Activated B cell treated with CpG ODN at 0.5 μM for 24 hours (primary cell): ENCODE measurements at regions not wholly inside any gene's neighbourhood (a gene's known extent, or its start where the extent isn't known, plus 50 kb on each side); places are given as distances from the start of the nearest gene placed in this dataset.
A peak's percentile ranks its signal among the peaks of the same experiment; 100 is the strongest.

ENCODE experiments used
- ATAC-seq: fragments of 200-7000 bp; cut with Tn5 transposase; one replicate; pipeline ENCODE4 v1.10.0; 2021; ENCODE audit warnings: low read depth, mild to moderate bottlenecking, moderate library complexity
- CTCF ChIA-PET: fragments of 350-600 bp; sonication (Branson Sonifier 250); formaldehyde crosslinking; loops from one replicate; lab custom pipeline; 2021; ENCODE audit warnings: antibody characterized with exemption; lab: Charles Lee
- POLR2A ChIA-PET: fragments of 350-600 bp; sonication (Branson Sonifier 250); formaldehyde crosslinking; loops from one replicate; lab custom pipeline; 2021; ENCODE audit warnings: antibody characterized with exemption; lab: Charles Lee
- DNase-seq: peaks from one replicate; pipeline ENCODE4 v3.0.0; 2022
- H3K27ac Mint-ChIP-seq: one replicate; pipeline ENCODE4 v1.8.0; 2020; ENCODE audit warnings: mixed read lengths
- H3K27me3 Mint-ChIP-seq: one replicate; pipeline ENCODE4 v1.8.0; 2021; ENCODE audit warnings: mixed read lengths
- H3K36me3 Mint-ChIP-seq: one replicate; pipeline ENCODE4 v1.8.0; 2021; ENCODE audit warnings: low read depth, mixed read lengths
- H3K4me1 Mint-ChIP-seq: one replicate; pipeline ENCODE4 v1.8.0; 2021; ENCODE audit warnings: mixed read lengths
- H3K4me3 Mint-ChIP-seq: one replicate; pipeline ENCODE4 v1.8.0; 2020; ENCODE audit warnings: mild to moderate bottlenecking, mixed read lengths
- H3K9me3 Mint-ChIP-seq: one replicate; pipeline ENCODE4 v1.8.0; 2020; ENCODE audit warnings: mixed read lengths
- CTCF ChIP-seq: fragments of 200-600 bp; IDR thresholded peaks from one replicate; pipeline ENCODE4 v1.8.0; 2022; ENCODE audit warnings: antibody characterized with exemption, mild to moderate bottlenecking
- intact Hi-C: fragments of 100-400 bp; cut with micrococcal nuclease; formaldehyde crosslinking; loops from one replicate; pipeline ENCODE4 v1.15.1; 2024

- DNase-seq (peak; percentile 37), ATAC-seq (peak; percentile 74)
- POLR2A ChIA-PET = no interaction called here
- TF ChIP-seq CTCF = no peak
- Mint-ChIP-seq H3K36me3 (no peaks in the 10 kb centered on the region), H3K9me3 (peaks cover 11% of the 10 kb centered on the region), H3K4me1 (peaks cover 9% of the 10 kb centered on the region), H3K27me3 (peaks cover 7% of the 10 kb centered on the region), H3K4me3 (peak overlapping the region; percentile 35), H3K27ac (no peak overlapping the region)
- intact Hi-C loops = loop anchor here (1.0 kb wide), 1 partner anchor 205 kb away; no protein-coding TSS in a partner anchor
- CTCF ChIA-PET = interaction anchor here (1.0 kb wide), 1 partner anchor 10 kb away, joined by 4 read pairs; no protein-coding TSS in a partner anchor
These were observed 92.8 kb upstream of the OTOS start for GRCh38 chr2:240232961-240233884.

- Mint-ChIP-seq H3K27me3 (peaks cover 9% of the 10 kb centered on the region), H3K27ac (no peak overlapping the region), H3K4me1 (peaks cover 9% of the 10 kb centered on the region), H3K36me3 (no peaks in the 10 kb centered on the region), H3K4me3 (peak overlapping the region; percentile 19), H3K9me3 (peaks cover 7% of the 10 kb centered on the region)
- TF ChIP-seq CTCF = no peak
- ATAC-seq (no peak), DNase-seq (no peak)
- POLR2A ChIA-PET = no interaction called here
- CTCF ChIA-PET = no interaction called here
- intact Hi-C loops = loop anchor here (1.0 kb wide), 1 partner anchor 204 kb away; no protein-coding TSS in a partner anchor
These were observed 93.5 kb upstream of the OTOS start for GRCh38 chr2:240233885-240234502.

- ATAC-seq (no peak), DNase-seq (no peak)
- no peak for TF ChIP-seq CTCF
- H3K36me3 Mint-ChIP-seq = no peaks in the 10 kb centered on the region
- no peak overlapping the region for H3K27ac Mint-ChIP-seq
- ChIA-PET POLR2A (no interaction called here), CTCF (no interaction called here)
- peaks cover 9% of the 10 kb centered on the region for H3K27me3 Mint-ChIP-seq
- intact Hi-C loops = no loop called here
- peaks cover 2% of the 10 kb centered on the region for H3K9me3 Mint-ChIP-seq
- no peak overlapping the region for H3K4me3 Mint-ChIP-seq
- H3K4me1 Mint-ChIP-seq = peaks cover 9% of the 10 kb centered on the region
These were observed 94.1 kb upstream of the OTOS start for GRCh38 chr2:240234503-240234951.

GRCh38 chr2:240235149-240235803 is 94.8 kb upstream of the OTOS start:
- intact Hi-C loops = no loop called here
- CTCF ChIA-PET = no interaction called here
- Mint-ChIP-seq H3K4me1 (peaks cover 5% of the 10 kb centered on the region), H3K36me3 (no peaks in the 10 kb centered on the region), H3K9me3 (no peaks in the 10 kb centered on the region), H3K27me3 (peaks cover 6% of the 10 kb centered on the region), H3K4me3 (no peak overlapping the region), H3K27ac (no peak overlapping the region)
- POLR2A ChIA-PET = no interaction called here
- DNase-seq (no peak), ATAC-seq (no peak)
- TF ChIP-seq CTCF = no peak
